ENCODE measurements at regions not wholly inside any gene's neighbourhood (a gene's known extent, or its start where the extent isn't known, plus 50 kb on each side); places are given as distances from the start of the nearest gene placed in this dataset.

DNA sequence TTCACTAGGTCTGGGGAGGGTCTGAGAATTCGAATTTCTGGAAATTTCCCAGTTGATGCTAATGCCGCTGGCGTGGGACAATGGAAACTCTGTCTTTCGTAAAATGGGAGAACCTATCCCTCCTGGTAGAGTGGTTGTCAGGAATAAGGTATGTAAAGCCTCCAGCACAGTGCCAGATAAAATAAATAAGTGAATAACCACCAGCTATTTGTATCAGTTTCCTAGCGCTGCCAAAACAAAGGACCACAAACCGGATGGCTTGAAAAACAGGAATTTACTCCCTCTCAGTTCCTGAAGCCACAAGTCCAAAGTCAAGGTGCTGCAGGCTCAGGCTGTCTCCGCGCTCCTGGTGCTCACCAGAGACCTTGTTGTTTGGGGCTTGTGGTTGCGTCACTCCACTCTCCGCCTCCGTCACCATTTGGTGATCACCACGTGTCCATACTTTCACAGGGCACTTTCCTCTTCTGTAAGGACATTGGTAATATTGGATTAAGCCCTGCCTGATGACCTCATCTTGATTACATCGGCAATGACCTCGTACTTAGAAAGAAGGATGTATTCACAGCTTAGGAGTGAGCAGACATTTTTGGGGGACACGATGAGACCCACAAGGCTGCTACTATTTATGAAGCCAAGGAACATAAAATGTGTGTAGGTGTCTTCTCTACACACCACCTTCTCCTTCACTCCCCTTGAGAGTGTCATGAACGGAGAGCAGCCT, 428.5 kb downstream of the IRS2 start:
- no peak for DNase-seq

DNA sequence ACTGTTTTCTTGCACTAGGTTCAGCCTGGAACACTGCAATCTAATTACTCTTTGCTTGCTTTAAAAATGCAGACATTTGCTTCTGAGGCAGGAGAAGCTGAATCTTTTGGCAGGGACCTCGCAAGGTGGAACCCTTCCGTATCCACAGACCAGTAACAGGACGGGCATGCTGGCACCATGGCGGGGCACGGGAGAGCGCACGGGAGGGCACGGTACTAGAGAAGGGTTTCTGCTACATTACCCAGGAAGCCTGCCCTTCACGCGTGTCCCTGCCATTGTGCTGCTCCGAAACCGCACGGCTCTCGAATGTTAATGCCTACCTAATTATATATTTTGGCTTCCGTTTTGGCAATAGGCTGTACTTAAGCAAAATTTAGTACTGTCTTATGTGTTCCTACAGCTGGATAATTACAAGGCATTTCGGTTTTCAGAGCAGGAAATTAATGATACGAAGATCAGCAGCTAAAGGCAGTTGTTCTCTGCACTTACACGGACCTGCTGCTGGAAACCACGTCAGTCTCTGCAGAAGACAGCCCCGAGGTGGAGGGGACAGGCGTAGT, 430.4 kb downstream of the IRS2 start:
- DNase-seq: peak; percentile 63

GRCh38 chr13:109355166-109355565, 431.2 kb downstream of the IRS2 start:
- DNase-seq: no peak

DNA sequence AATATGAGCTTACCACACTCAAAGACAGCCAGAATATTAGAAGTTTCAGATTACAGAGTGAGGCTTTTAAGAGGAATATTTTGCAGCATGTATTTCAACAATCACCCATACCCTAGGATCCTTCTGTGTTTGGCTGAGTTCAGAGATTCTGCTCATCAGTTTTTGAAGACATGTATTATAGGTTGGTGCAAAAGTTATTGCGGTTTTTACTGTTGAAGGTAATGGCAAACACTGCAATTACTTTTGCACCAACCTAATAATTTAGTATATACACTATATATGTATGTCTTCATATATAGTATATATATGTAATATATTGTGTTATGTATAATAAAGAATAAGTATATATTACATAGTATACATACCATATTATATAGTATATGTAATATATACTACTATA, 435.1 kb downstream of the IRS2 start:
- no peak for DNase-seq

GRCh38 chr13:109348519-109349258, 437.7 kb downstream of the IRS2 start:
- DNase-seq: no peak

DNA sequence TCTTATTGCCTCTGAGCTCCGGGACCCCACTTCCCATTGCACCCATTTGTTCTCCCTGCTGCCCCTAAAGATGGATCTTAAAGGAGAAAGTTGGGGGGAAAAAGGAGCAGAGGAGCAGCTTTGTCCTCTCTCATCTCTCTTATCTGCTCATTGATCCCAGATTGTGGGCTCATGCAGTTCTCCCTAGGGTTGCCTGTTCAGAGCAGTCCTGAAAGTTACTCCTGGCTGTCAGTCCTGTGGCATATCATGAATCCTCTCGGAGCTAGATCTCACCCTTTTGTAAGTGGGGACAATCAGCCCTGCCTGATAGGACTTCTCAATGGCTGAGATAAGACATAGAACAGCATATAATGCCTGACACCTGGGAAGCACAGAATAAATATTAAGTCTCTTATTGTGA, 440.3 kb downstream of the IRS2 start:
- no peak for DNase-seq

DNA sequence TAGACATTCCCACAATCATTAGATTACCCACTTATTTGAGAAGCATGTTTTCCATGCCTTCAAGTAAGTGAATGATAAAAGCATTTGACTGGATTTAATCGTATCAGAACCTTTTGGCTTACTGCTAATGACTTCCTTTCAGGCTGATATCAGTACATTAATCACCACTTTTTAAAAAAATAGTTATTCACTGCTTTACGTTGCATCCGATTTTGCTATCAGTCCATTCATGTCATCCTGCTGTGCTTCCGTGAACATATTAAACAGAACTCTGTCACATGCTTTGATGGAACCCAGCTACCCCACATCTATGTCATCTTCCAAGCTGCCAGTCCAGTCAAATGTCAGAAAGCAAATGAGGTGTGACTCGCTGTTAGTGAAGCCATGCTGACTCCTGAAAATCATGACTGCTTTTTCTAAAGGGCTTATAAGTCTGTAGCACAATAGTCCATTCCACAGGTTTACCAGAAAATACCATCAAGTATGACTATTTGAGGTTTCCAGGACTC, 440.9 kb downstream of the IRS2 start:
- DNase-seq: no peak

GRCh38 chr13:109344552-109345157, 441.7 kb downstream of the IRS2 start:
- no peak for DNase-seq

DNA sequence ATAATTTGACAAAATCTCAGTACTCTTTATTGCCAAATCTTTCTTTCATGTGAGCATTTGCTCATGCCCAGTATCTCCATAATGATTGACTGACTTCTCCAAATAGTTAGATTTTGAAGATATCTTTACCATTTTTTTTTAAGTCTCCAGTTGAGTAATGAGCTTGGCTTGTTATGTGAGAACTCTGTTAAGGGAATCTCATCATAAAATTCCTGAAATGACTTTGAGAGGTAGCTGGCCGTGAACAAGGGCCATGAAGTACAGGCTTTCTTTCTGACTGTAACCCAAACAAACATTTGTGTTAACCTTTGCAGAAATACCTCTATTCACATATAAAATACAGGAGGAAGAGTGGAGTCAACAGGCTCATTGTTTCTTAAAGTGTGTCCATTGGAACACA, 449.7 kb downstream of the IRS2 start:
- no peak for DNase-seq

GRCh38 chr13:109333893-109334651, 452.3 kb downstream of the IRS2 start:
- no peak for DNase-seq

DNA sequence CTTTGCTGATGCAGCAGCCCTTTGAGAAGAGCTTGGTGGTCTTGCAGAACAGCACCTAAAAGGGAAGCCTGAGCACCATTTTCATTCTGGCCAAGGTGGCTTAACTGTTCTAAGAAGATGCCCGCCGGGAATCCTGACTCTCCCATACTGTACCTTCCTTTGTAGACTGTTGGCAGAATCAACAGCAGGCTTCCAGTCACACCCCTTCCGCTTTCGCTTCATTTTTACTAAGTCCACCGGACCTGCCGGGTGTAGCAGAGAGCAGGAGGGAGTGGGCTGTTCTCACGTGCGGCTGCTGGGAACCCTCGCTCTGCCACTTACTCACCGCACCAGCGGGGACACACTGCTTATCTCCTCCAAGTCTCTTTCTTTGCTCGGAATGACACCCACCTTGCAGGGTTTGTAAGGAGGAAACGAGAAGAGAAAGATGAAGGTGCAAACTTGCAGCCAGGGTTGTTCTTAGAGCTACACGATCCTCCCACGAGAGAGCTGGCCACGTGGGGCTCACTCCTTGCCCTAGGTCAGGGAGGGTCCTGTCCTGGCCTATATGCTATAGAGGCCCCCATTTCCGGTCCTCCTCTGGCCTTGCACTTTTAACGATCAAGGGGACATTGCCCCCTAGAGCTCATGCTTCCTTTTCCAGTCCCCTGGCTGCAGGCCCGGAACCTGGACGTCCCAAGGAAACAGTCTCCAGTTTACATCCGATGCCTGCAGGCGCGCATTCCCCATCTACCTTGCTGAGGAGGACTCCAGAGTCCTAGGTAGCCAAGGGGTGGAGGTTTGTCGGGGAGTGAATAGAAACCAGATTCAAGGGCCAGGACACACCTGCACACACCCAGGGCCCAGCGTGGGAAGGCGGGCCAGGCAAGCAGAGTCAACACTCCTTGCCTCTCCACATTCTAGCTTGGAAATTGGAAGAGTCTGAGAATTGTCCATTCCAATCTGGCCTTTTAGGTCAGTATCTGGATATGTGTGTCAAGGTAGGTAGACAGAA, 453.6 kb downstream of the IRS2 start:
- DNase-seq: no peak

- DNase-seq: peak; percentile 98
These were observed 454.5 kb downstream of the IRS2 start for GRCh38 chr13:109331898-109332297.

- DNase-seq: no peak
These were observed 455.4 kb downstream of the IRS2 start for GRCh38 chr13:109331011-109331433.

- no peak for DNase-seq
These were observed 456.3 kb downstream of the IRS2 start for GRCh38 chr13:109330123-109330522.

DNA sequence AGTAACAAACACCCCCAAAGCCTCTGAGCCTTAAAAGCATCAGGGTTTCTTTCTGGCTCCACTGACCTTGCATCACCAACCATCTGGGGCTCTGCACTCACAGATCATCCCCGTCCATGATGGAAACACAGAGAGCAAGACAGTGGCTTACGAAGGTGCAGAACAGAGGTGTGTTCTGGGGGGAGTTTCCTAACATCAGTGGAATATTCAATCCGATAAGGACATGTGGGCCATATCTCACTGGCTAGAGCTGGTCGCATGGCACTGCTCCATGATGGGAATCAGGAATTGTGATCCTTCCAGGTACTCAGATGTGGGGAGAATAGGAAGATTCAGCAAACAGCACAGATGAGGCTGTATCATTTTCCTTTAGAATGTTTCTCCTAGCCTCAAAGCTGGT, 457.2 kb downstream of the IRS2 start:
- DNase-seq: no peak

DNA sequence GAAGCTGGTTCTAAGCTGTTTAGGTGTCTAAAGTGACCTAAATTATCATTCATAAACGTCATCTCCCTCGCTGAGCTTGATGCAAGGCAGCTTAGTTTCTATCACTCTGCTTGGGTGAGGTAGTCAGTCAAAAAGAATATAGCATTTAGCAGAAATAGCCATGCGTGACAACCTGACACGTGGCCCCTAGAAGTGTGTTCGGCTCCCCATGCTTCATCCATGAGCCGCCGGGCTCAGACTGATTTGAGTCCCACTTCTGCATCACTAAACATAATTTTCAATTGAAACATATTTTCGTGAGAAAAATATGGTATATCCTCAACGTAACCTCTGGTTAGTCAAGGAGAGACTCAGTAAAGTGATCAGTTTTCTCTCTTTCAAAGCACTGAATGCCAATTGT, 459.8 kb downstream of the IRS2 start:
- DNase-seq: no peak

DNA sequence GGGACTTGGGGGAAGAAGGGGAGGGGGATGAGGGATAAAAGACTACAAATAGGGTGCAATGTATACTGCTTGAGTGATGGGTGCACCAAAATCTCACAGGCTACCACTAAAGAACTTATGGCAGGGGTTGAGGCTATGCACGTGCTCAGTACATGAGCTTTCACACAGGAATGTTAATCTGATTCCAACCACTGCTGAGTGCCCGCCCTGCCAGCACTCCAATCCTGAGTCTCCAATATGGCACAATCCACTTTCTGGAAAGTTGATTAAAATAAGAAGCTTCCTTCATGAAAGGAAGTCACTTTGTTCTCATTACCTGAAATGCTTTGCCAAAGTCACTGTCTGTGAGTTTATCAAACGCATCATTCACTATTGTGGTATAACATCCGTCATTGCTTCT, 463.0 kb downstream of the IRS2 start:
- DNase-seq: no peak

- no peak for DNase-seq
These were observed 467.3 kb downstream of the IRS2 start for GRCh38 chr13:109318945-109319590.

DNA sequence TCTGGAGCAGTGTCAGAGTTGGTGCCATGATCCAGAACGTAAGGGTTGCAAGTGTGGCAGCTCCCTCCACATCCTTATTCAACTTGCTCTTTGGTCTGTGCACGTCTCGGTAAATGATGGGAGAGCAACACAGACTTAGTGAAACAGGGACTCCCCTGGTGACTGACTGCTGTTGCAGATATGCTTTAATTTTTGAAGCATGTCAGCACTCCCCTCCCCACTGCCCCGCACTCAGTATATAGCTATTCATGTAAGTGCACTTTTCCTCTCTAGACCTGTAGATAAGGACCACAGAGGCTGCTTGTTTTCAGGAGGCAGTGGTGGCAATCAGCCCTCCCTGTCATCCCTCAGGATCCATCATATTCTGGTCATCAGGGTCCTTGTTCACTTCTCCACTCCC, 470.9 kb downstream of the IRS2 start:
- DNase-seq: no peak

DNA sequence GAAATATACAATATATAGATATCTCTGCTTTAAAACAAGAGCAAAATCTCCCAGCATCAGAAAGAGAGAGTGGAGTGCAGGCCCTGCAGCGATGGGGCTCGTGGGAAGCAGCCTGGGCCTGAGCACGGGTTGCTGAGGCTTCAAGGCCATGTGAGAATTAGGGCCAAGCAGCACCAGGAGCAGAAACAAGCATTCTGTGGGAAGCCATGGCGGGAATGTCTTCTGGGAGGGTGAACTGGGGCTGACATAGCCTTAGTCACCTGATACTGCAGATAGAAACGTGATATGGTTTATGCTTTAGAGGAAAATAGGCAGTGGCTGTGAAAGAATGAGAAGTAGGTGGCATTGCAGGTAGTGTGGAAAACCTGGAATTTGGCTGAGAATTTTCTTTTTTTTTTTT, 472.3 kb downstream of the IRS2 start:
- DNase-seq: no peak

- DNase-seq: no peak
These were observed 474.0 kb downstream of the IRS2 start for GRCh38 chr13:109312399-109312798.

Data from NCI-H1105 treated with DMSO at 0.1 percent for 48 hours (cell line).